ENCODE measurements at regions not wholly inside any gene's neighbourhood (a gene's known extent, or its start where the extent isn't known, plus 50 kb on each side); places are given as distances from the start of the nearest gene placed in this dataset.

- TF ChIP-seq FOXA2 (IDR thresholded peaks at IDR 0.05) = no peak
- no peak for TF ChIP-seq MAX (IDR thresholded peaks at IDR 0.05)
- TF ChIP-seq RXRA (IDR thresholded peaks at IDR 0.05) = no peak
Measured at GRCh38 chr5:125316391-125316790, 570.0 kb upstream of the ZNF608 start (continued).

- Histone ChIP-seq H3K9ac (ENCODE audit: low read depth in 1 of 2, low read length in 2 of 2) (peak overlapping the region in 1 of 2 donors; percentile 48), H3K36me3 (ENCODE audit: control insufficient read depth in 4 of 4, insufficient read depth in 3 of 4, low read depth in 1 of 4, low read length in 3 of 4) (no peaks in the 10 kb centered on the region), H3K27ac (ENCODE audit: low read depth in 1 of 2, low read length in 2 of 2) (no peak overlapping the region), H3K27me3 (ENCODE audit: control insufficient read depth in 4 of 4, insufficient read depth in 4 of 4, low read length in 3 of 4) (no peaks in the 10 kb centered on the region), H3K4me1 (ENCODE audit: control insufficient read depth in 4 of 4, insufficient read depth in 4 of 4, low read length in 3 of 4) (peaks cover 0 to 5% (median 1%) of the 10 kb centered on the region in 4 donors), H3K4me3 (ENCODE audit: low read depth in 1 of 3, low read length in 3 of 3) (peak overlapping the region in 2 of 3 donors; percentile 21 to 23), H3K9me3 (ENCODE audit: control insufficient read depth in 4 of 4, low read length in 3 of 4) (no peaks in the 10 kb centered on the region)
- 41% methylated on average over 7 of the region's 7 CpGs for WGBS
- no peak for DNase-seq (ENCODE audit: low spot score)
- no peak for TF ChIP-seq CTCF (IDR thresholded peaks at IDR 0.05; ENCODE audit: low read depth, low read length, missing input control)
- TF ChIP-seq YY1 (IDR thresholded peaks at IDR 0.05) = peak; percentile 43
Measured at GRCh38 chr5:125316915-125317535, 570.6 kb upstream of the ZNF608 start.

GRCh38 chr5:125317536-125317995 is 571.1 kb upstream of the ZNF608 start:
- Histone ChIP-seq H3K27me3 (ENCODE audit: control insufficient read depth in 4 of 4, insufficient read depth in 4 of 4, low read length in 3 of 4) (no peaks in the 10 kb centered on the region), H3K27ac (ENCODE audit: low read depth in 1 of 2, low read length in 2 of 2) (no peak overlapping the region), H3K9me3 (ENCODE audit: control insufficient read depth in 4 of 4, low read length in 3 of 4) (no peaks in the 10 kb centered on the region), H3K36me3 (ENCODE audit: control insufficient read depth in 4 of 4, insufficient read depth in 3 of 4, low read depth in 1 of 4, low read length in 3 of 4) (no peaks in the 10 kb centered on the region), H3K9ac (ENCODE audit: low read depth in 1 of 2, low read length in 2 of 2) (peak overlapping the region in 1 of 2 donors; percentile 48), H3K4me3 (ENCODE audit: low read depth in 1 of 3, low read length in 3 of 3) (peak overlapping the region in 2 of 3 donors; percentile 21 to 23), H3K4me1 (ENCODE audit: control insufficient read depth in 4 of 4, insufficient read depth in 4 of 4, low read length in 3 of 4) (peaks cover 0 to 5% (median 1%) of the 10 kb centered on the region in 4 donors)
- DNase-seq (ENCODE audit: low spot score) = no peak
- 44% methylated on average over 5 of the region's 5 CpGs for WGBS
- TF ChIP-seq GABPA (IDR thresholded peaks at IDR 0.05 in 1 of 2, conservative IDR thresholded peaks at IDR 0.05 in 1 of 2) (no peak), ZBTB33 (IDR thresholded peaks at IDR 0.05) (no peak), NR2F2 (IDR thresholded peaks at IDR 0.05) (no peak), SP1 (IDR thresholded peaks at IDR 0.05) (peak; percentile 66), YY1 (IDR thresholded peaks at IDR 0.05) (peak; percentile 34), HNF4A (conservative IDR thresholded peaks at IDR 0.05) (peak; percentile 75 to 76), RXRA (IDR thresholded peaks at IDR 0.05) (peak; percentile 71 to 77), HNF4G (IDR thresholded peaks at IDR 0.05) (peak; percentile 46), RAD21 (IDR thresholded peaks at IDR 0.05) (peak; percentile 44 to 50), EGR1 (IDR thresholded peaks at IDR 0.05; ENCODE audit: low read depth in 2 of 2) (peak in 1 of 2 donors; percentile 13), MAX (IDR thresholded peaks at IDR 0.05) (no peak)
- TF ChIP-seq, protein P1, sequence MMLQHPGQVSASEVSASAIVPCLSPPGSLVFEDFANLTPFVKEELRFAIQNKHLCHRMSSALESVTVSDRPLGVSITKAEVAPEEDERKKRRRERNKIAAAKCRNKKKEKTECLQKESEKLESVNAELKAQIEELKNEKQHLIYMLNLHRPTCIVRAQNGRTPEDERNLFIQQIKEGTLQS (IDR thresholded peaks at IDR 0.05) = no peak

Data from liver (tissue), 8 donors.